ENCODE measurements at regions not wholly inside any gene's neighbourhood (a gene's known extent, or its start where the extent isn't known, plus 50 kb on each side); places are given as distances from the start of the nearest gene placed in this dataset.

GRCh38 chr20:51153867-51154707, 131.2 kb upstream of the KCNG1 start:
- H2AFZ ChIP-seq (ENCODE audit: low read depth, low read length), result no peak overlapping the region
- FAIRE-seq (no peak), DNase-seq (ENCODE audit: low read depth, low spot score) (no peak)
- intact Hi-C loops (cut with micrococcal nuclease), result no loop called here
- POLR2A ChIA-PET, result no interaction called here
- peaks cover 10 to 21% of the 10 kb centered on the region in 2 experiments for H3K27me3 ChIP-seq (ENCODE audit: control insufficient read depth in 2 of 2, insufficient read depth in 2 of 2, low read length in 2 of 2)
- BruUV-seq (replicated peaks), result no TSS peak
- H3K4me1 ChIP-seq (ENCODE audit: control insufficient read depth, extremely low read depth, insufficient read depth, low read length), result no peaks in the 10 kb centered on the region
- no peak overlapping the region for H3K4me3 ChIP-seq (replicated peaks in 1 of 3; ENCODE audit: insufficient read depth in 1 of 3, low read depth in 1 of 3, low read length in 3 of 3)
- no peak overlapping the region for H3K9ac ChIP-seq (replicated peaks; ENCODE audit: extremely low read depth, insufficient read depth, low read length)
- dilution Hi-C loops (cut with MboI; ENCODE audit: extremely low pct_ligation_motif_present, low sequenced_read_pairs), result no loop called here
- H3K27ac ChIP-seq (ENCODE audit: insufficient read depth, low read depth, low read length), result no peak overlapping the region
- H3K9me1 ChIP-seq (replicated peaks; ENCODE audit: control insufficient read depth, extremely low read depth, insufficient read depth, low read length), result no peaks in the 10 kb centered on the region
- TF ChIP-seq POLR2A (IDR thresholded peaks at IDR 0.05; ENCODE audit: low read depth, low read length) (no peak), CTCF (IDR thresholded peaks at IDR 0.05; ENCODE audit: extremely low read depth in 1 of 2, insufficient read depth in 1 of 2, low read depth in 1 of 2, low read length in 2 of 2) (no peak), FOS (IDR thresholded peaks at IDR 0.05; ENCODE audit: borderline replicate concordance, insufficient read depth, low read length) (no peak), EZH2 (IDR thresholded peaks at IDR 0.05; ENCODE audit: borderline replicate concordance, low read depth, low read length, severe bottlenecking) (no peak), MYC (IDR thresholded peaks at IDR 0.05; ENCODE audit: low read depth, low read length) (no peak), GATA2 (IDR thresholded peaks at IDR 0.05; ENCODE audit: insufficient read depth, insufficient read length, low read depth, low read length) (no peak), POLR2AphosphoS5 (IDR thresholded peaks at IDR 0.05; ENCODE audit: insufficient read depth, low read depth, low read length) (no peak), MAX (IDR thresholded peaks at IDR 0.05; ENCODE audit: insufficient read depth, insufficient read length) (no peak)
- CTCF ChIA-PET, result interaction anchor here (1.1 kb wide), 1 partner anchor 69 kb away, joined by 3 read pairs; no protein-coding TSS in a partner anchor
- H3K79me2 ChIP-seq (ENCODE audit: control insufficient read depth, insufficient read depth, low read length), result no peaks in the 10 kb centered on the region
- no peaks in the 10 kb centered on the region for H4K20me1 ChIP-seq (replicated peaks; ENCODE audit: control insufficient read depth, extremely low read depth, insufficient read depth, low read length)
- no peaks in the 10 kb centered on the region for H3K36me3 ChIP-seq (ENCODE audit: control insufficient read depth in 2 of 2, extremely low read depth in 1 of 2, insufficient read depth in 2 of 2, low read length in 2 of 2)
- no peaks in the 10 kb centered on the region for H3K9me3 ChIP-seq (replicated peaks; ENCODE audit: control insufficient read depth, insufficient read depth, low read length)
- no peak overlapping the region for H3K4me2 ChIP-seq (ENCODE audit: insufficient read depth, low read length)
